Thoracic aorta (tissue), 2 donors: ENCODE measurements at regions not wholly inside any gene's neighbourhood (a gene's known extent, or its start where the extent isn't known, plus 50 kb on each side); places are given as distances from the start of the nearest gene placed in this dataset.

Experiments used
- ATAC-seq: fragments of 150-250 bp; one replicate; pipeline ENCODE4 v1.8.0; 2017; ENCODE audit warnings: low read depth; ENCODE audit not compliant: insufficient number of reproducible peaks, low FRiP score
- DNase-seq: peaks from one replicate; pipeline ENCODE4 v3.0.0-alpha.2; 2020; ENCODE audit warnings: low spot score
- H3K27ac ChIP-seq, 2 donors: fragments of 200-600 bp; sonication (generic); 1 replicate in 1 of 2; 2 replicates in 1 of 2; pipeline ENCODE4 v1.5.1; 2016; ENCODE audit warnings: mild to moderate bottlenecking in 2 of 2, moderate library complexity in 2 of 2
- H3K27me3 ChIP-seq: fragments of 200-600 bp; sonication (generic); replicated peaks from 2 replicates; pipeline ENCODE4 v1.6.0; 2016; ENCODE audit warnings: mild to moderate bottlenecking; ENCODE audit not compliant: insufficient read depth
- H3K36me3 ChIP-seq: fragments of 200-600 bp; sonication (generic); one replicate; pipeline ENCODE4 v1.5.1; 2016
- H3K4me1 ChIP-seq, 2 donors: fragments of 200-600 bp; sonication (generic); 1 replicate in 1 of 2; 2 replicates in 1 of 2; pipeline versions ENCODE4 v1.5.1 to v1.6.0; 2016; ENCODE audit warnings: low read depth in 2 of 2, mild to moderate bottlenecking in 1 of 2; ENCODE audit not compliant: control insufficient read depth in 1 of 2
- H3K4me3 ChIP-seq: fragments of 200-600 bp; sonication (generic); 2 replicates; pipeline ENCODE4 v1.5.1; 2016; ENCODE audit warnings: mild to moderate bottlenecking
- H3K9me3 ChIP-seq: fragments of 200-600 bp; sonication (generic); 2 replicates; pipeline ENCODE4 v1.5.1; 2016
- TF ChIP-seq, protein P1 (sequence below): fragments of 200-600 bp; sonication (generic); IDR thresholded peaks from one replicate; pipeline ENCODE4 v1.5.1; 2019; ENCODE audit warnings: antibody characterized with exemption

DNA sequence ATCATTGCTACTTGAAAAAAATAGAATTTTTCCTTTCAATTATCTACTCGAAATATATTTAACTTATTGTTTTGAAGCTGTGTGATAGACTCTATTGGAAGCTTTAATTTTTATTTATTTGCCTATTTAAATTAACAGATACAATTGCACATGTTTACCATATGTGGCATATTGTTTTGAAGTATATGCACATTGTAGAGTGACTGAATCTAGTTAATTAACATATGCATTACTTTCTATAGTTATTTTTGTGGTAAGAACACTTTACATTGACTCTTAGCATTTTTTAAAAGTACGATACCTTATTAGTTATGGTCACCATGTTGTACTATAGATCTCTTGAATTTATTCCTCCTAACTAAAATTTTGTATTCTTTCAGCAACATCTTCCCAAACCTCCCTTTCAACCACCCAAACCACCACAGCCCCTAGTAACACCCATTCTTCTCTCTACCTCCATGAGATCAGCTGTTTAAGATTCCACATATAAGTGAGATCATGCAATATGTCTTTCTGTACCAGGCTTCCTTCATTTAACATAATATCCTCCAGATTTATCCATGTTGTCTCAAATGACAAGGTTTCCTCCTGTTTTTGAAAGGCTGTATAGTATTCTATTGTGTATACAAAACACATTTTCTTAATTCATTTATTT lies 58.5 kb upstream of the SPHKAP start:
- H3K9me3 ChIP-seq: no peaks in the 10 kb centered on the region
- ATAC-seq (no peak), DNase-seq (no peak)
- H3K27ac ChIP-seq: no peak overlapping the region
- H3K4me3 ChIP-seq: no peak overlapping the region
- TF ChIP-seq, protein P1, sequence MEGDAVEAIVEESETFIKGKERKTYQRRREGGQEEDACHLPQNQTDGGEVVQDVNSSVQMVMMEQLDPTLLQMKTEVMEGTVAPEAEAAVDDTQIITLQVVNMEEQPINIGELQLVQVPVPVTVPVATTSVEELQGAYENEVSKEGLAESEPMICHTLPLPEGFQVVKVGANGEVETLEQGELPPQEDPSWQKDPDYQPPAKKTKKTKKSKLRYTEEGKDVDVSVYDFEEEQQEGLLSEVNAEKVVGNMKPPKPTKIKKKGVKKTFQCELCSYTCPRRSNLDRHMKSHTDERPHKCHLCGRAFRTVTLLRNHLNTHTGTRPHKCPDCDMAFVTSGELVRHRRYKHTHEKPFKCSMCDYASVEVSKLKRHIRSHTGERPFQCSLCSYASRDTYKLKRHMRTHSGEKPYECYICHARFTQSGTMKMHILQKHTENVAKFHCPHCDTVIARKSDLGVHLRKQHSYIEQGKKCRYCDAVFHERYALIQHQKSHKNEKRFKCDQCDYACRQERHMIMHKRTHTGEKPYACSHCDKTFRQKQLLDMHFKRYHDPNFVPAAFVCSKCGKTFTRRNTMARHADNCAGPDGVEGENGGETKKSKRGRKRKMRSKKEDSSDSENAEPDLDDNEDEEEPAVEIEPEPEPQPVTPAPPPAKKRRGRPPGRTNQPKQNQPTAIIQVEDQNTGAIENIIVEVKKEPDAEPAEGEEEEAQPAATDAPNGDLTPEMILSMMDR: no peak
- no peaks in the 10 kb centered on the region for H3K36me3 ChIP-seq
- H3K27me3 ChIP-seq: no peaks in the 10 kb centered on the region
- H3K4me1 ChIP-seq: no peaks in the 10 kb centered on the region

GRCh38 chr2:228239207-228239906 lies 57.9 kb upstream of the SPHKAP start:
- Histone ChIP-seq H3K4me3 (no peak overlapping the region), H3K36me3 (no peaks in the 10 kb centered on the region), H3K9me3 (no peaks in the 10 kb centered on the region), H3K27me3 (no peaks in the 10 kb centered on the region), H3K27ac (no peak overlapping the region), H3K4me1 (no peaks in the 10 kb centered on the region)
- ATAC-seq (no peak), DNase-seq (no peak)
- TF ChIP-seq, protein P1: no peak
